IPS DF 4.7 (cell line): ENCODE measurements at regions not wholly inside any gene's neighbourhood (a gene's known extent, or its start where the extent isn't known, plus 50 kb on each side); places are given as distances from the start of the nearest gene placed in this dataset.
"Not testable (repeated sequence)": the region's sequence is repeated elsewhere in the genome, so short reads cannot be mapped to it uniquely, and the experiment has no call there.

Source experiments
- DNase-seq: peaks from one replicate; pipeline ENCODE4 v3.0.0-alpha.2; 2013; ENCODE audit warnings: low spot score; ENCODE audit errors: extremely low read depth

DNA sequence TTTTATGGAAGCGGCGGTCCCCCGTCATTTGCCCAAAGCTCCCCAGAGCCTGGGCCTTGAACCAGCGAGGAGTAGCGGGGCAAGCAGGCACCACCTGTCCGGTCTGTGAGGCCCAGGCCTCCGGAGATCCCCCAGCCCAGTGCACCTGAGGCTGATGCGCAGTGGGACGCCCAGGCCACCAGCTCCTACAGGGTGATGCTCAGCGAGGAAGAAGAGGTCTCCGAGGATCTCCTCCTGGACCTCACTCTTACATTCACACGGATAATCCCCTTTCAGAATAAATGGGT lies 220.2 kb downstream of the NDUFA10 start:
- no peak for DNase-seq

DNA sequence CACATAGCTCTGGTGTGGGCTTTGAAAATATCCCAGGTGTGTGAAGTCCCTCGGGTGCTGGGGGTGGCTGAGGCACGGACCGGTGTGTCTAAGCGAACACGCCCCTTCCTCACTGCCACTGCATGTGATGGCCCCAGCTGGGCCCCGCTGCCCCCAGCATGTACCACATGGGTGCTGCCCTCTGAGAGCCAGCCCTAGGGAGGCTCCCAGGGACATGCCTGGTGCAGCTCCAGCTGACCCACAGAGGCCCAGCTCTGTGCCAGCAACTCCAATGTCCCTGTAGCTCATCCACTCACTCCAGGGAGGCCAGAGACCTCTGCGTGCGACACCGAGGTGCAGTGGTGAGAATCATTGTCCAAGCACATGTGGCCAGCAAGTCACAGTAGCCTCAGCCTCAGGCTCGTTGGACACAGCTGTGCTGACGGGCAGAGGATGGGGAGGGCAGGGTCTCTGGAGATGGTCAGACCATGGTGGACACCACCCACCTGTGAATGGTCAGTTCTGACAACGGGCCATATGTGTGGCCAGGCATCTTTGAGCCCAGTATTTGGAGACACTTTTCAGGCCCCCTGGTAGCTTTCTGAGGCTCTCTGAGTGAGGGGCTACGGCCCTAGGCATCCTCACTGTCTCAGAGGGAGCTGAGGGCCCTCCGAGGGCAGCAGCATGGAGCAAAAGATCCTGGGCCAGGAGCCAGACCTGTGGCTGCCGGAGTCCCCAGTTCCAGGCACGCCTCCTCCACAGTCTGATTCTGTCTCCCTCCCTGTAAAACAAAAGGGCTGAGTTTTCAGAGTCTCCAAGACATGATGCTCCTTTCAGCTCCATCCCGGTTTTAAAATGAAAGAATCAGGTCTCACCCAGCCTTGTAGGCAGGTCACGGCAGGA lies 220.7 kb downstream of the NDUFA10 start:
- DNase-seq = no peak

DNA sequence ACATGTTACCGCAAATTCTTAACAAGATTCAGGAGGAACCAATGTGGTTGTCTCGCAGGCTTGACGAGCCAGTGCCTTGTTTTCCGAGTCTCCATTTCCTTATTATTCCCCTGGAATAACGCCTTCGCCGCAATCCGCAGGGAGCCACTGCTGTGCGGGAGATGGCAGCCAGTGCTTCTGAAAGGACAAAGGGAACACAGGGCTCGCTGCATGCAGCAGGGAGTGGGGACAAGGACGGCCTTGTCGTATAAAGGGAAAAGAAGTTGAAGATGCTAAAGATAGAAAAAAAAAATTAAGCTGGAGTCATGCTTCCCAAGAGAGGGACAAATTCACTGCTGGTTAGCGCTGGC lies 221.4 kb downstream of the NDUFA10 start:
- DNase-seq = no peak

DNA sequence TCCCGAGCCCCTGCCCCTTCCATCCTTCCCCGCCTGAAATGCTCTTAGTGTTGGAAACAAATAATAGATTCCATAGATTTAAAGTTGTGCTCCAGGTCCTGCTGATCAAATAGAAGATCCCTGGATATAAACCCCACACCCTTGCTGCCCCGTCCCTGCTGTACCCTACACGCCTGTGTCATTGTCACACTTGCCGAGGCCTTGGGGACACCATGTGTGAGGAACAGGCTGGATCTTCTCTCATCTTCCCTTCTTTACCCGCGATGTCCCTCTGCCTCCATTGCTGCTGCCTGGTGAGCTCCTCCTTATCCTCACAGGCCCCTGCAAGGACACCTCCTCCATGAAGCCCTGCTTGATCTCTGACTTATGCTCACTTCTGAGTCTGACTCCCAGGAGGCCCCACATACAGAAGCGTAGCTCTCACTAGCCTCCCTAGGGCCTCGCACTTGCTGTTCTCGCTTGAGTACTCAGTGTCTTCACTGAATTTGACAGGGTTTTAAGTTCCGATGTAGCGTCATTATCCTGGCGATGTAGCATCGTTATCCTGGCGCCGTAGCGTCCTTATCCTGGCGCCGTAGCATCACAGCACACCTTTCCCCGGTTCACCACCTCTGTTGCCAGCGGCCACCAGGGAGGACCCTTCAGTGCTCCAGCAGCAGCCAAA lies 221.9 kb downstream of the NDUFA10 start:
- DNase-seq = no peak

DNA sequence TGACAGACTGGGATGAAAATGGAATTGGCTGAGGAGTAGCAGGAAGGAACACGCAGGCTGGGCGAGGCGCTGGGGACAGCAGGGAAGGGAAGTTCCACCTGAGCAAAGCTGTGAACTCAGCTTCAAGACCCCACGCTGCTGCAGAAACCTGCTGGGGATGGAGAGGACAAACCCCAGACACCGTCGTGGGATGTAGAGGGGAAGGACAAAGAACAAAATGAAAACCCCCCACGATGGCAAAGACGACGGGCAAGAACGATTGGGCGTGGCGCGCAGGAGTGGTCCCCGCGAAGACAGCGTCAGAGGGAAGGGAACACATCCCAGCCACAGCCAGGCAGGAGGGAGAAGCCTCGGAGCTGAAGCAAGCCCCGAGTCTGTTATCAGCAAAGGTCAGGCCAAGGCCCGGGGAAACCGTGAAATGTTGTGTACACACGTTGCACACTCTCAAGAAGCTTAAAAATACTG lies 222.9 kb downstream of the NDUFA10 start:
- DNase-seq = no peak

DNA sequence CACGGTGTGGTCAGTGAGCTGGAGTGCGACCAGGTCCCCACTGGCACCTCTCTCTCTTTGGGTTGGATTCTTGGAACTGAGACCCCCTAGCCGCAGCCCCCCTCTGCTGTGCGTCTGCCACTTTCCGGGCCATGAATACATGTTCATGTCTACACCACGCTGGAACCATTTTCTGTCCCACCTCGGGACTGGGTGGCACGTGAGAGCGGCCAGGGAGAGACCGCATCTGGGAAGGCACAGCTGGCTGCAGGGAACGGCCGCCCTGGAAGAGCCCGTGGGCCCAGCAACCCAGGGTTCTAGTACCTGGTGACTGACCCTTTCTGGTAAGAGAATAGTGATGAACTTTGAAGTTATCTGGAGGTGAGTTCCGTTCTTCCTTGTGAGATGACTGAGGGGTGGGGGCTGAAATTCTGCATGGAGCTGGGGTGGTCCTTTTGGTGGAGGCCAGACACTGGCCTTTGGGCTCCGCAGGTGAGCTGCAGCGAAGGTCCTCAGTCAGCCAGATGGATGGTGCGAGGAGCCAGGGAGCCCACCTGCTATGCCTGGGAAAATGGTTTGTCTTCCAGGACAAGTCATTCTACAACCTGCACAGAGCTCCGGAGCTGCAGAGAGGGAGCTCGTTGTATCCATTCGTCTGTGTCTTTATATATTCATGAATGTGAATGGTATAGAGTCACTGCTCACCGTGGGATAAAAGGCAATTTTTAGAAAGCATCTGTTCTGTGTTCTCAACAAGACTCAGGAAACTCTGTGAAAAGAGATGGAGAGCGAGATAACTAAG lies 223.5 kb downstream of the NDUFA10 start:
- DNase-seq = no peak

DNA sequence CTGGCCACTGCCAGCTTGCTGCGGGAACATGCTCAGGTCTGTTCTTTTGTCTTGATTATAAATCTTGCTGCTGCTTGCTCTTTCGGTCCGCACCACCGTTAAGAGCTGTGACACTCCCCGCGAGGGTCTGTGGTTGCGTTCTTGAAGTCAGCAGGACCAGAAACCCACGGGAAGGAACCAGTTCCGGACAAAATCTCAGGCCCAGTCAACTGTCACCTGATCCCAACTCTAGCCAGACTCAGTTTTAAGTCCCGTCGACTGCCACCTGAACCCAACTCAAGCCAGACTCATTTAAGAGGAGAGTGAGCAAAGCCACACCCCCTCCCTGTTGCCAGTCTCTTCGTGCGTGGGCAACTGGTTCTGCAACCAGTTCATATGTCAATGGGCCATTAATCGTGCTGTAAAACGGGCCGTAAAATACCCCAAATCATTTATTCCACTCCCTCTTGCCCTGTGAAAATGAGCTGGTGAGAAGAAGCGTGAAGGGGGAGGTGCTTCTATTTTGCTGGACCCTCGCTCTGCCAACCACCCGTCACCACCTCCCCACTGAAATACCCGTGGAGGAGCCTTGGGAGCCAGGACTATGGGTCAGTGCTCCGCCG lies 224.3 kb downstream of the NDUFA10 start:
- DNase-seq = no peak

DNA sequence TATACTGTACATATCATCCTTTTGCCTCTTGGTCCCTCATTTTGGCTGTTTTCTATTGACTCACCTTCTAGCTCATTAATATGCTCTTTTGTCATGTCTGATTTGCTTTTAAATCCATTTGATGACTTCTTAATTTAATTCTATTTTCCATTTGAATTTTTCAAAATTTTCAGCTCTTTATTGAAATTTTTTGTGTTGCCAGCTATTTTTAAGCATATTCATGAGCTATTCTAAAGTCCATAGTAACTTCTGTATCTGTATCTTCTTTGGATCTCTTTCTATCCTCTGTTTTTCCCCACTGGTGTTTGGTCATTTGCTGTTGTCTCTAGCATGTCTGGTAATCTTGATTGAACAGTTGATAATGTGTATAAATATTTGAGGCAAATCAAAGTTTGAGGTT lies 227.8 kb downstream of the NDUFA10 start:
- no peak for DNase-seq

DNA sequence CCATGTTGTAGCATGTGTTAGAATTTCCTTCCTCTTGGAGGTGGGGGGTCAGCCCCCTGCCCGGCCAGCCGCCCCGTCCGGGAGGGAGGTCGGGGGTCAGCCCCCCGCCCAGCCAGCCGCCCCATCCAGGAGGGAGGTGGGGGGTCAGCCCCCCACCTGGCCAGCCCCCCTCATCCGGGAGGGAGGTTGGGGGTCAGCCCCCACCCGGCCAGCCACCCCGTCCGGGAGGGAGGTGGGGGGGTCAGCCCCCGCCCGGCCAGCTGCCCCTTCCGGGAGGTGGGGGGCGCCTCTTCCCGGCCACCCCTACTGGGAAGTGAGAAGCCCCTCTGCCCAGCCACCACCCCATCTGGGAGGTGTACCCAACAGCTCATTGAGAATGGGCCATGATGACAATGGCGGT lies 229.4 kb downstream of the NDUFA10 start:
- DNase-seq = not testable (repeated sequence)

DNA sequence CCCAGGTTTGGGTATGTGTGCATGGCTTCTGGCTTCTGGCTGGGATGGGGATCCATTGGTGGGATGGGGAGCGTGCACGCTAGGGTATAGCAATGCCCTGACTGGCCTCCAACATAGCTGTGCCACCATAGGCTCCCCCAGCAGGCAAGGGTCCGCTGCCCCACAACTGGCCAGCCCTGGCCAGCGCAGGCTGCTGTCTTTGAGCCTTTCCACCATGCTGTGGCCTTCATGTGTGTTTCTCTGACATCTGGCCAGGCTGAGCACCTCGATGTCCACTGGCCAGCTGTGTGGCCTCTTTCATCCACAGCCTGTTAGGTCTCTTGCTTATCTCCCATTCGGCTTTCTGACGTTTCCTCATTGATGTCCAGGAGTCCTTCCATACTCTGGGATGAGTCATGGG lies 231.3 kb downstream of the NDUFA10 start:
- no peak for DNase-seq

DNA sequence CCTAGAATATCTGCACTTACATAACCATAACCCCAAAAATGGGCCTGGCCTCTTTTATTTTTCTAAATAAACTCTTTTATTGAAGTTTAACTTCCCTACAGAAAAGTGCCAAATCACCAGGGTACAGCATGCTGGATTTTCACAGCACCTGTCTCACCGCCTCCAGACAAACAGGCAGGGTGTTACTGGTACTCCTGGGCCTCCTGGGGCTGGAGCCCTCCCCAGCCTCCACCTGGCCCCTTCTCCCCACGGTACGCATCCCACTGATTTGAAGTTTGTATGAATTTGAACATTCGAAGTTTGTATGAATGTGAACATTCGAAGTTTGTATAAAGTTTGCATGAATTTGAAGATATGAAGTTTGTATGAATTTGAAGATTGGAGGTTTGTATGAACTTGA lies 232.1 kb downstream of the NDUFA10 start:
- no peak for DNase-seq

DNA sequence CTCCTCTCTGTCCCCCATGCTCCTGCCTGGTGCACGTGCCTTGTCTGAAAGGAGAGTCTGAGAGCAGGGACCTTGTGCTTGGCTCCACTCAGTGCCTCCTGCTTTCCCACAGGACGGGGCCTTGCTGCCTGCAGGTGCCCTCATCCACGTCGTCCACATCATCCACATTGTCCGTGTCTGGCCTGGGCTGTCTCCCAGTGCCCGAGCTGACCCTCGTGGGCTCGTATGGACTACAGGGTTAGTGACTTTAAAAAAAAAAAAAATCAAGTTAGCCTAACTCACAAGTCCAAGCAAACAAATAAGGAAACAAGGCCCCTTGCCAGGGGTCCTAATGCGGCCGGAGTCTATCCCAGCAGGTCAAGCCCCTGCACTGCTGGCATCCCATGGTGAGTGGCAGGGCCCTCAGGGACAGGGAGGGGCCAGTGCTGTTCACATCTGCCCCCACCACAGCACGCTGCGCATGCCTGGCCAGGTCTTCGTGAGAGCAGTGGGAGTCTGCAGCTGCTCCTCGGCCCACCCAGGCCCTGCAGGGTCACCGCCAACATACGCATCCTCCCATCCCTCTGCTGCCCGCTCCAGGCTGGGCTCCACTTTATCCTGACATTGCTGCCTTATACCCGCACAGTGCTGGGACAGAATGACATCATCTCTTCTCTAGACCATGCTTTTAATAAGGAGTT lies 232.6 kb downstream of the NDUFA10 start:
- DNase-seq = no peak

DNA sequence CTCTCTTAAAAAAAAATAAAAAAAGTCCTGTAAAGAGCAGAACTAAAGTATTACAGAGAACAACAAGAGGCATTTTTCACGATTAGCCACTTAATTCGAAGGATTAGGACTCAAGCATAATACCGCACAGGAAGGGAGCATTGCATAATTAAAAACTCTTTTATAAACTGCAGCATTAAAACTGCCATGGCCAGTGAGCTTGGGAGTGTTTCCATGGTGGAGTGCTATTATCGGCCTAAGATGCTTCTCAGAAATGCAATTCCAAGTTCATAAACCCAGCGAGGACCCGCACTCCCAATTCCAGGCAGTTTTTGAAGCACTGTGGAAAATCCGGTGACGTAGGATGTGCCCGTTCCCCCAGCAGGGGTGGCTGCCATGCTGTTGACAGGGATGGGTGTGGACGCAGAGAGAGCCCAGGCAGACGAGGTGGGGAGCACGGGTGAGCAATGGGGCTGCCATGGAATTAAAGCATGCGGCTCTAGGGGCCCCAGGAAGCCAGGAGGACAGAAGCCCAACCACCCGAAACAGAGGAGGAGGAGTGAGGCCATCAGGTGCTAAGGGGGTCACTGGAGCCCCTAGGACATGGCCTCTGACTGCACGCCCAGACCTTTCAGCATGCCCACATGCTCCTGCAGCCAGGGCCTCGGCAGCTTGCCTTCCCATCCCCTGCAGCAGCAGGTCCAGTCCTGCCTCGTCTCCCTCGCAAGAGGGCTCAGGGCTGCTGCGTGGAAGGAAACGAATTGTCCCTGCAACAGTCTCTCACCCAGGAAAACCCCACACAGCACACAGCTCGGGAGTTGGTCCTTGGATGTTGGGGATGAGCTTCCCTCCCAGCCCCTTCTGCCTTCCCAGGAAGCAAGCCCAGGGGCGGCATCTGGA lies 233.4 kb downstream of the NDUFA10 start:
- no peak for DNase-seq

DNA sequence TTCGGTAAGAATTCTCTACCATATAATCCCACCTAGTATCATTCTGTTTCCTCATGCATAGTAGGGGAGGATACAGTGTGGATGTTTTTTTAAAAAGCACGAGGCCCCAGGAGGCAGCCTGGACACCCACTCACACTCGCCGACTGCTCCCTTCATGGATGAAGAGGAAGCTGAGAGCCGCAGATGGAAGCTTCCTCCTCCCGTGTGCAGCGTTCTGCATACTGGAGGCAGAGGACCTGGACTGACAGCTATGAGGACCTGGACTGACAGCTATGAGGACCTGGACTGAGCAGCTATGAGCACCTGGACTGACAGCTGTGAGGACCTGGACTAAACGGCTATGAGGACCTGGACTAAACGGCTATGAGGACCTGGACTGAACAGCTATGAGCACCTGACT lies 234.4 kb downstream of the NDUFA10 start:
- no peak for DNase-seq

DNA sequence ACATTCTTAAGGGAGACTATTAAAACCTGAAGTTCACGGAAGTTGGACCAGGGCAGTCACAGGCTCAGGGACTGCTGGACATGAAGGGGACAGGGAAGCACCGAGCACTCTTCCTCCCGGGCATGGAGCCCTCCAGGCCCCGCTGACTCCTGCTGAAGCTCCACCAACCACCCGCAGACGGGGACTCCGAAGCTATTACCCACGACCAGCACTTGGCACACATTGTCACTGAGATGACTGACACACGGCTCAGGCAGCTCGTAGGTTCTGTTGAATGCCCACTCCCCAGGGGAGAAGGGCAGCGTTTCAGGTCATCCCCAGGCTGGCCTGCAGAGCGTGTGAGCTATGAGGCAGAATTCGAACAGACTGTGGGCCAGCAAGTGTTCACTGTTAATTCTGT lies 234.8 kb downstream of the NDUFA10 start:
- no peak for DNase-seq

DNA sequence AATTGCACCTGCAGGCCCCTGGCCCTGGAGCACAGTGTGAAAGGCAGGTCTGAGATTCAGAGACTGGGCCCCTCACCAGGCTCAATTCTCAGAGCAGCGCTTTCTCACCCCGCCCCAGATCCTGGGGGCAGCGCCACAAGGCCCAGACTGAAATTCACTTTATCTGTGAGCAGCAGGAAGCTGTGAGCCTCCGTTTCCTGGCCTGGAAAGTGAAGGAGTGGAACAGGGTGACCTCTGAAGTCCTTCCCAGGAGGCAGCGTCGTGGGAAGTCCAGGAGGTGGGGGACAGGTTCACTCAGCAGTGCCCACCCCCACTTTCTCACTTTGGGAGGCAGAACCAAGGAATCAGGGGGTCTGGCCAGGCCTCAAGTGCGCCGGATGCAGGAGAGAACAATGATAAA lies 235.4 kb downstream of the NDUFA10 start:
- no peak for DNase-seq

DNA sequence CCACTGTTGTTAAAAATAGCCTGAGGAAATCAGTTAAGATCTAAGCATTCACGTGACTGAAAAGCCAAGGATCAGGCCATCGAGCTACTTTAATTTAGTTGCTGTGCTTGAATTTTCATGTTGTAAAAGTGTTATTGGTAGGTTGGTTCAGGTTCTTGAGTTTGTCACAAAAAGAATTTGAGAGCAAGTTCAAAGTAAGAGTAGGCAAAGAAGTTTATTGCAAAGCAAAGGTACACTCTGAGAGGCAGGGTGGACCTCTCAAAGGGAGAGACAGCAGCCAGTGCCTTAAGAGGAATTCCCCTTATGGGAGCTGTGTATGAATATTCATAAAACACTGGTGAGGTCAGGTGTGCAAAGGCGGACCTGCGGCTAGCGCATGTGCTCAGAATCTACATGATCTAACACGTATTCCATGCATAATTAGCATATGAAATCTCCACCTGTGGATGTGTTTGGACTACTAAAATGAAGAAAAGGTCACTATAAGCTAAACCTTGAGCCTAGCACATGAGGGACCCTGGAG lies 236.5 kb downstream of the NDUFA10 start:
- DNase-seq = no peak

DNA sequence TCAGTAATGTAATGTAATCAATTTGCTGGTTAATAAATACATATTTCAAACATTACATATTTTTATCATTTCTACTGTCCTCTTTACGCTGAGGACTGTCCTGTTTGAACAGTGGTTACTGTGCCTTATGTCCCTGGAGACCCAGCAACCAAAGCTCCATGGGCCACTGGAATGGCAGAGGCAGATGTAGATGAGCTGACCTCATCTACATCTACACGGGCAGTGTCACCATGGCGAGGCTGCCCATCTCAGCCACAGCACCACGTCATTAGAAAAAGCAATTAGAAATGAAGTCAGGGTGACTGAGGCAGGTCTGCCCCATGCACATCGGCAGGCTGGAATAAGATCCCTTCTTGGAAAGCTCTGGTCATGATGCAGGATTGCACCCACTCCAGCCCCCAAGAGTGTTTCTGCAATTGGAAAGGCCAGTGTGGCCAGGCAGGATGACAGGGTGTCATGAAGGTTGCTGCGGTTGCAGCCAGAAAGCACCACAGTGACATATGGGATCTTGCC lies 237.5 kb downstream of the NDUFA10 start:
- no peak for DNase-seq

DNA sequence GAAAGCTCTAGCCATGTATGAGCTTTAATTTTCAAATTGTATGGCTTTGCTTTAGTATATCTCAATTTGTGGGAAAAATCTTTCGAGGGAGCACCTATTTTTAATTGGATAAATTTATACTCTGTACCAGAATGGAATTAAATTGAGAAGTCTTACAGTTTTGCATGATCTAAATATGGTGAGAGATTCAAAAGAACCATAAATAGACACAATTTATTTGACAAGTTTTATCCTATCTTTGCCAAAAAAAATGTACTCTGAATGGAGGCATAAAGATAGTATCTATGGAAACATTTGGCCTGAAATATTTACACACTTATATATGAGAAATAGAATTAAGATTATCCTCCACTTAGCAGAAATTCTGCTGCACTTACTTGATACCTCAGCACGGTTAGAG lies 238.4 kb downstream of the NDUFA10 start:
- DNase-seq = no peak

DNA sequence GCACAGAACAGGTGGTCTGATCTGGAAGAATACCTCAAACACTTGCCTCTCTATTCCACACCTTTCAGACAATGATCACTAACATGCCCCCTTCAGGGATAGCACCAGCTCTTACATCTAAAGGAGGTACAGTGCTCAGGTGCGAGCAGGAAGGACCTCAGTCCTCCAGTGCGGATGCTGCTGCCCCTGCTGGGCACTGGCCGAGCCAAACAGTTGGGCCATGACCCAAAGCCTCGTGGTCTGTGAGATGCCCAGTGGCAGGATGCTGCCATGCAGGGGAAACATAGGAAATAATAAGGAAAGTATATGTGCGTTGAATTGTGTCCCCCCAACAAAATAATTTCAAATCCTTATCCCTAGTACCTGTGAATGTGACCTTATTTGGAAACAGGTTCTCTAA lies 243.7 kb downstream of the NDUFA10 start:
- no peak for DNase-seq
